ENCODE measurements at regions not wholly inside any gene's neighbourhood (a gene's known extent, or its start where the extent isn't known, plus 50 kb on each side); places are given as distances from the start of the nearest gene placed in this dataset.

DNA sequence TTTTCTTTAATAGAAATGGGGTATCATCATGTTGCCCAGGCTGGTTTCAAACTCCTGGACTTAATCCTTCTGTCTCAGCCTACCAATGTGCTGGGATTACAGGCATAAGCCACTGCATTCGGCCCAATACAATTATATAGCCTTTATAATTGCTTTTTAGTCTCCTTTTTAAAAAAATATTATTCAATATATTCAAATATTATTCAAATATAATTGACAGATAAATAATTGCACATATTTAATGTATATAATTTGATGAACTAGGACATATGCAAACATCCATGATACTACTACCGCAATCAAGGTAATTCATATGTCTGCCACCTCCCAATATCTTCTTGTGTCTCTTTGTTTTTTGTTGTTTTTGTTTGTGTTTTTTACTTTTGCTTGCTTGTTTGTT lies 894.2 kb upstream of the PTPRD start:
- TF ChIP-seq, protein P1, sequence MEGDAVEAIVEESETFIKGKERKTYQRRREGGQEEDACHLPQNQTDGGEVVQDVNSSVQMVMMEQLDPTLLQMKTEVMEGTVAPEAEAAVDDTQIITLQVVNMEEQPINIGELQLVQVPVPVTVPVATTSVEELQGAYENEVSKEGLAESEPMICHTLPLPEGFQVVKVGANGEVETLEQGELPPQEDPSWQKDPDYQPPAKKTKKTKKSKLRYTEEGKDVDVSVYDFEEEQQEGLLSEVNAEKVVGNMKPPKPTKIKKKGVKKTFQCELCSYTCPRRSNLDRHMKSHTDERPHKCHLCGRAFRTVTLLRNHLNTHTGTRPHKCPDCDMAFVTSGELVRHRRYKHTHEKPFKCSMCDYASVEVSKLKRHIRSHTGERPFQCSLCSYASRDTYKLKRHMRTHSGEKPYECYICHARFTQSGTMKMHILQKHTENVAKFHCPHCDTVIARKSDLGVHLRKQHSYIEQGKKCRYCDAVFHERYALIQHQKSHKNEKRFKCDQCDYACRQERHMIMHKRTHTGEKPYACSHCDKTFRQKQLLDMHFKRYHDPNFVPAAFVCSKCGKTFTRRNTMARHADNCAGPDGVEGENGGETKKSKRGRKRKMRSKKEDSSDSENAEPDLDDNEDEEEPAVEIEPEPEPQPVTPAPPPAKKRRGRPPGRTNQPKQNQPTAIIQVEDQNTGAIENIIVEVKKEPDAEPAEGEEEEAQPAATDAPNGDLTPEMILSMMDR (IDR thresholded peaks at IDR 0.05; ENCODE audit: control insufficient read depth, insufficient read depth, low read depth, low read length, missing control alignments): no peak

GRCh38 chr9:11537566-11537965 lies 924.8 kb upstream of the PTPRD start:
- DNase-seq (ENCODE audit: low read depth): no peak
- TF ChIP-seq, protein P1 (IDR thresholded peaks at IDR 0.05; ENCODE audit: control insufficient read depth, insufficient read depth, low read depth, low read length, missing control alignments): no peak
- no peak overlapping the region for H3K4me3 ChIP-seq (ENCODE audit: control insufficient read depth, low read depth, low read length)

More for the DNA sequence above, 894.2 kb upstream of the PTPRD start:
- no peak overlapping the region for H3K4me3 ChIP-seq (ENCODE audit: control insufficient read depth, low read depth, low read length)
- no peak for DNase-seq (ENCODE audit: low read depth)

- TF ChIP-seq, protein P1 (IDR thresholded peaks at IDR 0.05; ENCODE audit: control insufficient read depth, insufficient read depth, low read depth, low read length, missing control alignments): no peak
- H3K4me3 ChIP-seq (ENCODE audit: control insufficient read depth, low read depth, low read length): no peak overlapping the region
- no peak for DNase-seq (ENCODE audit: low read depth)
Measured at GRCh38 chr9:11542781-11543180, 930.0 kb upstream of the PTPRD start.

- no peak overlapping the region for H3K4me3 ChIP-seq (ENCODE audit: control insufficient read depth, low read depth, low read length)
- DNase-seq (ENCODE audit: low read depth): no peak
- TF ChIP-seq, protein P1 (IDR thresholded peaks at IDR 0.05; ENCODE audit: control insufficient read depth, insufficient read depth, low read depth, low read length, missing control alignments): no peak
Measured at GRCh38 chr9:11546231-11546630, 933.4 kb upstream of the PTPRD start.

DNA sequence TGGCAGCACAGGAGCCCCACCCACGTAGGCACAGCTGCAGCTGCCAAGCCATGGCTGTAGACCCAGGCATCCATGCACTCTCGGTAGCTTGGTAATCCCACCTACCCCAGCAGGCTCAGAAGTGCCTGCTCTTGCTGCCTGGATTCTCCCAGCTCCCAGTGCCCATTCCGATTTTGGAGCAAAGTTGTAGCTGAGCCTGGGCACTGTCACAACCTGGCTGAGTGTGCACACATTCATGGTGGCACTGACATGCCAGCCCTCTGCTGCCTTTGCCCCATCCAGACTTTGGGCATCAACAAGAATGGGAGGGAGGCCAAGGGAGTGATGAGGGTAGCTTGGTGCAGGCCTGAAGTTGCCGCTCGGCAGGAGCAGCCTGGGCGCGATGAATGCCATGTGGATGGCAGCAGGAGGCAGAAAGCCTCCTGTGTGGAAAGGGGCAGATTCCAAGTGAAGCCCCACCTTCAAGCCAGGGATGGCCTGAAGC lies 936.6 kb upstream of the PTPRD start:
- H3K4me3 ChIP-seq (ENCODE audit: control insufficient read depth, low read depth, low read length): no peak overlapping the region
- DNase-seq (ENCODE audit: low read depth): no peak
- TF ChIP-seq, protein P1 (IDR thresholded peaks at IDR 0.05; ENCODE audit: control insufficient read depth, insufficient read depth, low read depth, low read length, missing control alignments): no peak

- no peak overlapping the region for H3K4me3 ChIP-seq (ENCODE audit: control insufficient read depth, low read depth, low read length)
- no peak for DNase-seq (ENCODE audit: low read depth)
- TF ChIP-seq, protein P1 (IDR thresholded peaks at IDR 0.05; ENCODE audit: control insufficient read depth, insufficient read depth, low read depth, low read length, missing control alignments): no peak
Measured at GRCh38 chr9:11551106-11551505, 938.3 kb upstream of the PTPRD start.

DNA sequence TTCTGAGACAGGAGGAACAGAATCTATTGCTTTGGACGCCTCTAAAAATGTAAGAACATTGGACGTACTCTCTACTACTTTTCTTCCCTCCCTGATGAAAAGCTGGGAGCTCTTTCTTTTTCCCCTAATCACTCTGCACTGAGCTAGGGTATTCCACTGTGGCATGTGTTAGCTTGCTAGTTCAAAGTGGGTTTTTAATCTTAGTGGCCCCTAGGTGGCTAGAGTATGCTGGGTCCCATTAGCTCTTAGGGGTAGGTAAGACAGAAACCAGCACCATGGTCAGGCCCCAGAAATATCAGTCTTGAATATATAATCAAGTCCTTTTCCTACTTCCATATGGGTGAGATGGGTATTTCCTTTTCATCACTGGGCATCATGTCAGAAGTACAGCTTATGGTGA lies 945.2 kb upstream of the PTPRD start:
- TF ChIP-seq, protein P1 (IDR thresholded peaks at IDR 0.05; ENCODE audit: control insufficient read depth, insufficient read depth, low read depth, low read length, missing control alignments): no peak
- DNase-seq (ENCODE audit: low read depth): no peak
- H3K4me3 ChIP-seq (ENCODE audit: control insufficient read depth, low read depth, low read length): no peak overlapping the region
